Cardiac fibroblast (primary cell): ENCODE measurements at regions not wholly inside any gene's neighbourhood (a gene's known extent, or its start where the extent isn't known, plus 50 kb on each side); places are given as distances from the start of the nearest gene placed in this dataset.

ENCODE experiments used
- DNase-seq, 2 donors: peaks; one replicate each; pipeline versions ENCODE4 v3.0.0 to v3.0.0-alpha.2; 2010; ENCODE audit warnings: low read depth in 2 of 2
- H3K4me3 ChIP-seq, 2 donors: replicated peaks in 1 of 2; 1 replicate in 1 of 2; 2 replicates in 1 of 2; pipeline ENCODE4 v1.5.1; 2011; ENCODE audit warnings: low read depth in 2 of 2, low read length in 2 of 2, mild to moderate bottlenecking in 2 of 2, moderate library complexity in 1 of 2
- CTCF ChIP-seq: IDR thresholded peaks from one replicate; pipeline ENCODE4 v1.5.1; 2011; ENCODE audit warnings: low read depth, mild to moderate bottlenecking, low read length, inconsistent platforms

- TF ChIP-seq CTCF: no peak
- DNase-seq: no peak
- H3K4me3 ChIP-seq: no peak overlapping the region
These were observed 544.7 kb downstream of the NPHP4 start for GRCh38 chr1:5447503-5447960.

- H3K4me3 ChIP-seq: no peak overlapping the region
- no peak for TF ChIP-seq CTCF
- DNase-seq: no peak
These were observed 547.8 kb downstream of the NPHP4 start for GRCh38 chr1:5444396-5444795.

GRCh38 chr1:5436808-5437207, 555.4 kb downstream of the NPHP4 start:
- TF ChIP-seq CTCF: no peak
- no peak for DNase-seq
- no peak overlapping the region for H3K4me3 ChIP-seq

- no peak for TF ChIP-seq CTCF
- no peak overlapping the region for H3K4me3 ChIP-seq
- DNase-seq: no peak
These were observed 556.8 kb downstream of the NPHP4 start for GRCh38 chr1:5435414-5435813.

- TF ChIP-seq CTCF: no peak
- no peak for DNase-seq
- H3K4me3 ChIP-seq: no peak overlapping the region
These were observed 559.8 kb downstream of the NPHP4 start for GRCh38 chr1:5432436-5432835.

- H3K4me3 ChIP-seq: no peak overlapping the region
- TF ChIP-seq CTCF: no peak
- no peak for DNase-seq
These were observed 561.1 kb downstream of the NPHP4 start for GRCh38 chr1:5430911-5431697.

GRCh38 chr1:5430136-5430535, 562.1 kb downstream of the NPHP4 start:
- no peak overlapping the region for H3K4me3 ChIP-seq
- DNase-seq: no peak
- TF ChIP-seq CTCF: no peak
